ENCODE measurements at regions not wholly inside any gene's neighbourhood (a gene's known extent, or its start where the extent isn't known, plus 50 kb on each side); places are given as distances from the start of the nearest gene placed in this dataset.

DNA sequence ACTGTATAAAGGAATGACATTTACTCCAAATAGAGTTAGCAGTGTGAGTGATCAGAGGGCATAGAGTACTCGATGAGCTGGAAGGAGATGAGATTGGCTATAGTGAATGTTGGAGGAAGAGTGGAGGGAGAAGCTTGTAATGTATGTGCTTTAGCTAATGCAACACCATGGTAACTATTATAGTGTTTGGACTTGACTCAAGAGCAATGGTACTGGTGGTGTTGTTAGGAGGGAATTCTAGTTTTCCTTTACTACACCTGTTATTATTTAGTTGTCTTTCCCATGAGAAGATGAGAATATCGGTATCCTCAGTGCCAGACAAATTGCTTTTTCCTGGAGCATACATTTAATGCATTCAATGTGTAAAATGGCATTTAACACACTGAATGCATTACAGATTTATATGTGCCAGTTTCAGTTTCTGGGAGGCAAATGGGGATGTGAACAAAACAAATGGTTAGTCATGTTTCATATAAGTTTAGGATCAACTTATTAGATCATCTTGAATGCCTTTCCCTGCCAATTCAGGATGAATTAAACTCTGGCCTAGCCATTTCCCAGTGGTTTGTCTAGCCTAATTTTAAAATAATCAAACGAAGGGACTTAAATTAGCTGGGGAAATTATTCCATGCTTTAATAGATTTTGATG lies 291.1 kb upstream of the ADAMTS5 start:
- Histone ChIP-seq H3K36me3 (no peaks in the 10 kb centered on the region), H3K27me3 (no peaks in the 10 kb centered on the region), H3K27ac (no peak overlapping the region), H3K9me3 (no peaks in the 10 kb centered on the region), H3K4me1 (no peaks in the 10 kb centered on the region), H3K4me3 (no peak overlapping the region)
- no peak for DNase-seq
- WGBS, 5 donors, result 63 to 76% (median 68%) methylated on average over 3 of the region's 3 CpGs
- intact Hi-C loops (cut with DNase I; ENCODE audit: low total_unique reads), result no loop called here
- TF ChIP-seq EP300 (IDR thresholded peaks at IDR 0.05) (no peak), POLR2AphosphoS5 (IDR thresholded peaks at IDR 0.05) (no peak), POLR2A (IDR thresholded peaks at IDR 0.05) (no peak)
- TF ChIP-seq, protein P1, sequence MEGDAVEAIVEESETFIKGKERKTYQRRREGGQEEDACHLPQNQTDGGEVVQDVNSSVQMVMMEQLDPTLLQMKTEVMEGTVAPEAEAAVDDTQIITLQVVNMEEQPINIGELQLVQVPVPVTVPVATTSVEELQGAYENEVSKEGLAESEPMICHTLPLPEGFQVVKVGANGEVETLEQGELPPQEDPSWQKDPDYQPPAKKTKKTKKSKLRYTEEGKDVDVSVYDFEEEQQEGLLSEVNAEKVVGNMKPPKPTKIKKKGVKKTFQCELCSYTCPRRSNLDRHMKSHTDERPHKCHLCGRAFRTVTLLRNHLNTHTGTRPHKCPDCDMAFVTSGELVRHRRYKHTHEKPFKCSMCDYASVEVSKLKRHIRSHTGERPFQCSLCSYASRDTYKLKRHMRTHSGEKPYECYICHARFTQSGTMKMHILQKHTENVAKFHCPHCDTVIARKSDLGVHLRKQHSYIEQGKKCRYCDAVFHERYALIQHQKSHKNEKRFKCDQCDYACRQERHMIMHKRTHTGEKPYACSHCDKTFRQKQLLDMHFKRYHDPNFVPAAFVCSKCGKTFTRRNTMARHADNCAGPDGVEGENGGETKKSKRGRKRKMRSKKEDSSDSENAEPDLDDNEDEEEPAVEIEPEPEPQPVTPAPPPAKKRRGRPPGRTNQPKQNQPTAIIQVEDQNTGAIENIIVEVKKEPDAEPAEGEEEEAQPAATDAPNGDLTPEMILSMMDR (IDR thresholded peaks at IDR 0.05), result no peak

DNA sequence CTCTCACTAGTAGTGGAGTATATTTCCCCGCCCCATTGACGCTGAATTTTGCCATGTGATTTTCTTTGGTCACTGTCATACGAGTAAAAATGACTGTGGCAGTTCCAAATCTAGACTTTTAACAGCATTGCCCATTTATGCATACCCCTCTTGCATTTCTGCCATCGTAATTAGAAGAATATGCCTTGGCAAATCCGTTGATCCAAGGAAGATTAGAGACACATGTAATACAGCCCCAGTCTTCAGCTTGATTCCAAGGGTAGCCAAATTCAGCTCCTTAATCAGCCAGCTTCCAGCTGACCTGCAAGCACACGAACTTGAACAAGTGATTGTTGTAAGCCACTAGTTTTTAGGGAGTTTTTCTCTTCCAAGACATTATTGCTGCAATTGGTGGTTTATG lies 290.3 kb upstream of the ADAMTS5 start:
- Histone ChIP-seq H3K4me1 (no peaks in the 10 kb centered on the region), H3K9me3 (no peaks in the 10 kb centered on the region), H3K27ac (no peak overlapping the region), H3K36me3 (no peaks in the 10 kb centered on the region), H3K27me3 (no peaks in the 10 kb centered on the region), H3K4me3 (no peak overlapping the region)
- TF ChIP-seq, protein P1 (IDR thresholded peaks at IDR 0.05), result no peak
- no peak for TF ChIP-seq EP300 (IDR thresholded peaks at IDR 0.05)
- no peak for TF ChIP-seq POLR2AphosphoS5 (IDR thresholded peaks at IDR 0.05)
- TF ChIP-seq POLR2A (IDR thresholded peaks at IDR 0.05), result no peak
- no peak for DNase-seq
- 63 to 75% (median 69%) methylated on average over 6 of the region's 6 CpGs for WGBS, 5 donors
- intact Hi-C loops (cut with DNase I; ENCODE audit: low total_unique reads), result no loop called here

DNA sequence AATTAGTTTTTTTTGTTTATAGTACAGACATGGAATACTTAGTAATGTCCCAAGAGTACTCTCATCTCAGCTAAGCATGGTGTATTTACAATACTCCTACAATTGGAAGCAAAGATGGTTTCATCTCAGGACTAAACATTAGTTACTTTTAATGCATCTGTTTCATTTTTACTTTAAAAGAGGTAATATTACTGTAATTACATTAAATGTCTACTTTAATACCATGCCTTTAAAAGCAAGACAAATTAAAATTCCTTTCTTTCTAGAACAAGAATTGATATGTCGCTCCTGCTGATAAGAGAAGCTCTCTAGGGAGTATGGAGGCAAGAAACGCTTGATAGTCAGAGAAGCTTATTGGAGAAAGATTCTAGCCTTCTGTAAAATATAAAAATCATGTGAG lies 284.9 kb upstream of the ADAMTS5 start:
- H3K27ac ChIP-seq, result no peak overlapping the region
- 74 to 85% (median 75%) methylated on average over 2 of the region's 2 CpGs for WGBS, 5 donors
- H3K4me1 ChIP-seq, result no peaks in the 10 kb centered on the region
- intact Hi-C loops (cut with DNase I; ENCODE audit: low total_unique reads), result no loop called here
- H3K4me3 ChIP-seq, result no peak overlapping the region
- no peaks in the 10 kb centered on the region for H3K36me3 ChIP-seq
- TF ChIP-seq, protein P1 (IDR thresholded peaks at IDR 0.05), result no peak
- TF ChIP-seq POLR2AphosphoS5 (IDR thresholded peaks at IDR 0.05) (no peak), POLR2A (IDR thresholded peaks at IDR 0.05) (no peak), EP300 (IDR thresholded peaks at IDR 0.05) (no peak)
- H3K9me3 ChIP-seq, result no peaks in the 10 kb centered on the region
- no peaks in the 10 kb centered on the region for H3K27me3 ChIP-seq
- no peak for DNase-seq

DNA sequence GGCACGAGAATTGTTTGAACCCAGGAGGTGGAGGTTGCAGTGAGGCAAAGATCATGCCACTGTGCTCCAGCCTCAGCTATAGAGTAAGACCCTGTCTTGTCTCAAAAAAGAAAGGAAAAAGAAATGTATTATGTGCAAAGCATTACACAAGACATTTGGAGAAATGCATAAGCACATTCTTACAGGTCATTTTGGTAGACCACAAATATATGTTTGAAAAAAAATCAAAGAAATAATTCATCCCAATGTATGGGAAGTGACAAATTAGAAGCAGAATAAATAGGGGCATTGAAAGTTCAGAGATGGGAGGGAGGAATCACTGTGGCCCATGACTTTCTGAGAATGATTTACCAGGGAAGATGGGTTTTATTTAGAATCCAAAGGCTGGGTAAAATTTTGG lies 283.5 kb upstream of the ADAMTS5 start:
- no peak overlapping the region for H3K4me3 ChIP-seq
- no peaks in the 10 kb centered on the region for H3K9me3 ChIP-seq
- no peak for DNase-seq
- H3K27ac ChIP-seq, result no peak overlapping the region
- WGBS, 5 donors, result 77 to 96% (median 84%) methylated on average over 1 of the region's 1 CpG
- H3K36me3 ChIP-seq, result no peaks in the 10 kb centered on the region
- H3K27me3 ChIP-seq, result no peaks in the 10 kb centered on the region
- TF ChIP-seq POLR2A (IDR thresholded peaks at IDR 0.05), result no peak
- TF ChIP-seq EP300 (IDR thresholded peaks at IDR 0.05), result no peak
- no peak for TF ChIP-seq POLR2AphosphoS5 (IDR thresholded peaks at IDR 0.05)
- TF ChIP-seq, protein P1 (IDR thresholded peaks at IDR 0.05), result no peak
- H3K4me1 ChIP-seq, result no peaks in the 10 kb centered on the region
- intact Hi-C loops (cut with DNase I; ENCODE audit: low total_unique reads), result no loop called here
